GM21737 (cell line): ENCODE measurements at regions not wholly inside any gene's neighbourhood (a gene's known extent, or its start where the extent isn't known, plus 50 kb on each side); places are given as distances from the start of the nearest gene placed in this dataset.

Experiments
- ATAC-seq: cut with Tn5 transposase; IDR thresholded peaks from one replicate; pipeline ENCODE4 v1.9.1; 2021; ENCODE audit warnings: mild to moderate bottlenecking, moderate library complexity; ENCODE audit not compliant: unreplicated experiment

GRCh38 chr11:131043251-131043650, 127.0 kb upstream of the SNX19 start:
- ATAC-seq = no peak

- ATAC-seq = no peak
Observed at GRCh38 chr11:131044851-131045250, 128.6 kb upstream of the SNX19 start.

- ATAC-seq = no peak
Observed at GRCh38 chr11:131052367-131052766, 136.1 kb upstream of the SNX19 start.

DNA sequence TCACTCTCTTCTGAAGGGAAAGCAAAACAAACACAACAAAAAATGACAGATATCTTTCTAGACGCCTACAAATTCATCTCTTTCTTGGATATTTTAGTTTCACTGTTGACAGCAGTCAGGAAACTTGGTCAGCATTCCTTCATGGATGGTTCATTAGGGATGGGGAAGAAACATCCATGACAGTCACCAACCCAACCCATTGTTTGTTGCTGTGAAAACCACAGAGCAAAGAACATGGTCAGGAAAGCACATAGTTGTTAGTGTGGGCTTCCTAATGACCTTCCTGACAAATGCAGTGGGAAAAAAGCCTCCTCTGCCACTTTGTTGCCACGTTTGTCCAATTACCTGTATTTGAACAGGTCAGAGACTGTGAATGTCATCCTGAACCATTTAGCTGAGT, 139.8 kb upstream of the SNX19 start:
- ATAC-seq = no peak

DNA sequence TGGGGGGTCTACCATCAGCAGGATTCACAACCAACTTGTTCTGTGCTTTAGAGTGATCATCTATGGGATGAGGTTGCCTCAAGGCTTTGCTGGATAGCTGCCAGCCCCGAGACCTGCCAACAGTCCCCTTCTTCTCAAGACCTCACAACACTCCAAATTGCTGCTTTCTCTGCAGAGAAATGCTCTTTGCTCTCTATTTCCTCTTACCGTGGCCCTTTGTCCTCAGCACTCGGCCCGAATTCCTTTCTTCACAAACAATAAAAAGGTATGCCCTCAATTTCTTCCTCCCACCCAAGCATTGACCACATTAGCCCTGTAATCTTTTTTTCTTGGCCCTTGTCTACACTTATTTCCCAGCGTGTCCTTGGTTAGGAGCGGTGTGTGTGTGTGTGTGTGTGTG, 147.4 kb upstream of the SNX19 start:
- no peak for ATAC-seq

DNA sequence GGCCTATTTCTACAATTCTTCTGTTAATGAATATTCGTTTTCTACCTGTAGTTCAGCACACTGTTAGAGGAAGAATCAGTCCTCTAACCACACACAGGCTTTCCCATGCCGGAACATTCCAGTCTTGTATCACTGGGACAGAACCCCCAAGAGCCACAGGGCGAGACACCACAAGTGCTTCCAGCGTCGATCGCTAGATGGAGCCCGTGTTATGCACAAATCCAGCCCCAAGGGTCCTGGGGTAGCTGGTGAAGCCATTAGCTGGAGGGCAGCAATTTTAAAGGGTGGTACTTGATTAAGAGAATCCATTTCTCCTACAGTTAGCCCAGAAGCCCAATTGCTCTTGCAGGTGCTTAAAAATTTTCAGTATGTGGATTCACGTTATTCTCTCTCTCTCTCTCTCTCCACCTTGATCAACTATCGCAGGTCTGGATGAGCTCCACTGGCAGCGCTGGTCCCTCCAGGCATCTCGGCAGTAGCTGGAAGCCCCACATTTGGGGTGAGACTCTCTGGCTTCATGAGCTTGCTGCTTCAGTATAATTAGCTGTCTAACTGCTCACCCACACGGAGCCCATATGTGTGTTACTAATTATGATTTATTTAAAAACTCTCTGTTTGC, 148.2 kb upstream of the SNX19 start:
- ATAC-seq = no peak

GRCh38 chr11:131065435-131066413, 149.4 kb upstream of the SNX19 start:
- ATAC-seq = no peak

DNA sequence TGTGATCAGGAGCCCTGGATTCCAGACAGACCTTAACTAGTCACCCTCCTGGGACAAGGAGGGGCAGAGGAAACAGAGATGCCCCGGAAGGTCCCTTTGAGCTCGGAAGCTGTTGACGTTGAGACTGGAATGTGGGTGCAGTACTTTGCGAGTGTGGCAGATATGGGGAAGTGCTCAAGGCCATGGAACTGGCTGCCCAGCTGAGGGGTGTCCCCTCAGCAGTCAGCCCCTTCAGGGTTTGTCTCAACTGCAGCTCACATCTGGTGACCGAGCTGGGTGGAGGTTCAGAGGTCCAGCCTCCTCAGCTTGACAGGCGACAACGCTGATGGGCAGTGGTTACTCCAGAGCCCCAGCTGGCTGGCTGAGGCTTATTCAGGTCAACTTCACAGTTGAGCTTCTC, 150.3 kb upstream of the SNX19 start:
- ATAC-seq = no peak

DNA sequence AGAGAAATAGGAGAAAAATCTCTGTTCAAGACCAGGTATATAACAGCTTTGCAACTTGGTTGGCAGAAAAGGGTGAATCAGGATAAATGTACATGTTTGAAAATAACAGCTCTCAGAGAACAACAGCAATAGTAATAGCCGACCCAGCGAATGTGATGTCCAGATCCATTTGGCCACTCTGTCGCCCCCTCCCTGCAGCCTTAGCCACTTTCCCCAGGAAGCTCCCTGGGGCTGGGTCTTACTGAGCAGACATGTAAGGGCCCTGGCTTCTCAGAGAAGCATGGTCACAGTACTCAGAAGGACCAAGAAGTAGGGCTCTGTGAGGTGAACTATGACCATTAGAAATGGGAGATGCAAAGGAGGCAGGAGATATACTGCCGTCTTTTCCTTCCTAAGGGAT, 154.1 kb upstream of the SNX19 start:
- ATAC-seq = no peak

DNA sequence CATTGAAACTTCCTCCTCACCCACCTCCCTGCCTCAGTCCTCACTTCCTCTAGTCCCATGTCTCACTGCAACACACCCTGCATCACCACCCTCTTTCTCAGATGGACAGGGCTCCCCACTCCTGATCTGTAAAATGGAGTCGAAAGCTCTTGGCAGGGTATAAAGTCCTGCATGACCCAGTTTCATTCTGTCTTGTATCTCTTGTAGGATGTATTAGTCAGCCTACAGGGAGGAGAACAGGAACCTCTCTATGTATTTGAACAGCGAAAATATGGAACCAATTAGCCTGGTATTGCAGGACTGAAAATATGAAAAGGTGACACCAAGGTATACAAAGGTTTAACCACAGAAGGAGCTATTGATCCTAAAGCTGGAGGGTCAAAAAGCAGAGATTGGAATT, 156.9 kb upstream of the SNX19 start:
- ATAC-seq = no peak

DNA sequence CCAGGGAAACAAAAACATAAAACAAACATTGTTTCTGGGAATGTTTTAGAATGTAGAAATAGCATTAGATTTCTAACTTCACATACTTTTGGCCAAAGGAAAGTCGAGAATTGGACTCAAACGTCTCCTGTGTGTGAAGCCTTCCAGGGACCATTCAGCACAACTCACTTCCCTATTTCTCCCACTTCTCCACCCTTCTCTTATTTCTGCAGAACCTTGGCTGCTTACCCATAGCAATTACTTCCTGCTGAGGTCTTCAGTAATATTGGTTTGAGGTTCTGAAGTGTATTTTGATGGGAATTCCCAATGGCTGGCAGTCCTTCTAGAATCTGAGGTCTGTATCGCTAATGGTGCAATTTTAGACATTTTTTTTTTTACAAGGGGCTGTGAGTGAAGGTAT, 158.3 kb upstream of the SNX19 start:
- ATAC-seq = no peak

GRCh38 chr11:131077340-131077739, 161.1 kb upstream of the SNX19 start:
- ATAC-seq = no peak

DNA sequence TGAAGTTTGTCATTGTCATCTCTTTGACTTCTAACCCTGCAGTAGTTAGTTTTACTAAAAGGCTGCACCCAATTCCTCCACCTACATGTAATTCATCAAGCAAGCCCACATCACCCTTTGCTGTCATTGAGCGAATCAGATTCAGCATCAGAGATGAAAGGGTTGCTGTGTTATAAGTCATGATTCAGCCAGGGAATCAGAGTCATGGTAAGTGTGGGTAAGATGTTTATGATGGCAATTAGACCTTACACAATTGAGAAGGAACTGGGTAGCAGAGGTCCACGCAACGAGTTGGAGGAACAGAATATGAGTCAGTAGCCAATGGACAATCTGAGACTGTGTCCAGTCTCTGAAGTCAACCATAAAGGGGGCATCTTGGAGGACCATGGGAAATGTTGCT, 162.8 kb upstream of the SNX19 start:
- no peak for ATAC-seq

DNA sequence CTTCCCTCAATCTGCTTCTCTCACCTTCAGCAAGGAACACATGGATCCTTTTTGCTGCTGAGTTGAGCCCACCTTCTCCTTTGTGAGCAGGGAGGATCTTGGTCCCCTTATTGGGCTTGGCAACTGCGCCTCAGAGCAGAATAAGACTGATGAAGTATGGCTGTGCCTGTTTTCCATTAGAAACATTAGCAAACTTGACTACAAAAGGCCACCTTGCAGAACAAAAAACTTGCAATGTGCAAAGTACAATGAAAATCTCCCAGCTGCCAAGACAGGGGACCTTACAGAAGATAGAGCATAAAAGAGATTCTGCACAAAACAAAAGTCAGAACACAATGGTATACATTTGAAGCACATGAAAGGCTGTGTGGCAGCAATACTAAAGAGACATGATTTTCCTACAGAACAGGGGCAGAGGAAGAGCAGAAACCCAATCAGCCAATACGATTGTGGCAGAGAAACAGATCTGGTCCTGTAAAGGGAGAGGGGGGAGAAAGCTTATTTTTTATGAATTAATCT, 173.5 kb upstream of the SNX19 start:
- no peak for ATAC-seq

DNA sequence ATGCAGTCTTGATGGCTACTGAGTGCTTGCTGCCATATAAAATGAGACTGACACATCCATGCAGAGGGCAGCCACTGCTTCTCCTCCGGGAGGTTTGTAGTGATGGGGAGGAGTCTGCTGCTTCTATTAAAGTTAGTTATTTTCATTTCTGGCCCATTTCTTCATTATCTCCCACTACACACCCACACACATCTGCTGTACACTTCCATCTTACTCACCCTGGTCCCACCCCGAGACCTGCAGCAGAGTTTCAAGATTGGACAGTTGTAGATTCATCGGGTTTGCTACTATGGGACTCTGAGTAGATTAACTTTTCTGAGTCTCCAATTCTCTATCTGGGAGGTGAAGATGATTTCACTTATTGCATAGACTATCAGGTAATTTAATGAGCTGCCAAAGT, 176.2 kb upstream of the SNX19 start:
- ATAC-seq = no peak

DNA sequence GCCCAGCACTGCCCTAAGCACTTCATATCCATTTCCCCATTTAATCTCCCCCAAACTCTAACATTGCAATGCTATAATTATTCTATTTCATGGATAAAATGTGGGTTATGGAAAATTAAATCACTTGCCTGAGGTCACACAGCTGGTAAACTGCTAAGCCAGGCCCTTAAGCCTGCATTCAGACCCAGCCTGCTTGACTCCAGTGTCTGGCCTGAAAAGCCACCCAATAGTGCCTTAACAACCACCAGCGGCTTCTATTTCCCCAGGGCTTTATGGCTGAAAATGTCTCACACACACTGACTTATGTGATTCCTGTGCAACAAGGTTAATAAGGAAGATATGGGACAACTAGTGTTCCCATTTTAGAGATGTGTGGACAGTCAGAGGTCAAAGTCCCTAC, 178.5 kb upstream of the SNX19 start:
- ATAC-seq = no peak

GRCh38 chr11:131095511-131096185, 179.4 kb upstream of the SNX19 start:
- no peak for ATAC-seq

GRCh38 chr11:131099013-131099412, 182.7 kb upstream of the SNX19 start:
- ATAC-seq = no peak

- ATAC-seq = no peak
Observed at GRCh38 chr11:131099746-131100145, 183.5 kb upstream of the SNX19 start.

DNA sequence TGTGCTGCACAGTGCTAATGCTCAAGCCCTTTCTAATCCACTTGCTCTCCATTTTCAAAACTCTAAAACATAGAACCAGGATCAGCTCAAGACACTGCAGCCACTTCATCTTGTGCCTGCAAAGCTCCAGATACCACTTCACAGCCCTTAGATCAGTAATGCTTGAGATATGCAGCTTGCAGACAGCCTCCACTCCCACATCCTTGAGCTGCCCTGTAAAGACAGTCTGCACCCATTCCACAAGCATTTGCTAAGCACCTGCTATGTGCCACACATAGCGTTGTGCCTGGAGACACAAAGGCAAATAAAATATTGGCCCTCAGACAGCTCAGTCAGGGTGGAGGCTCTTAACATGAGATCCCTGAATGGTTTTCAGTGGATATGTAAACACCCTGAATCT, 192.5 kb upstream of the SNX19 start:
- ATAC-seq = no peak

- no peak for ATAC-seq
Observed at GRCh38 chr11:131109257-131109656, 193.0 kb upstream of the SNX19 start.

DNA sequence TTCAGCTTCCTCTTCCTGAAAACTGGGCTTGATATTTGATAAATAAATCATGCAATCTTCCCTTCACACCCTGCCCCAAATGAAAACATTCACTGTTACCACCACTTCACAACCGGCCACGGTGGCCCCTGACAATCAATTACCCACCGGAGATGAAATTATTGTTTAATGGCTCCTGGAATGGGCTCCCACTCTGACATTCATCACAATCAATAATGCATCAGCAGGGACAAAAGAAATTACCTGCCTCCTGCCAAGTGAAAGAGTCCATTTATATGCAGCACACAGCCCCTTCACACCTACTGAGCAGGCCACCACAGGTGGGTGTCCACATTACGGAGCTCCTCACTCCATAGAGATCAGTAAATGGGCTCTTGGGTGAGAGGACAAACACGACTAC, 193.5 kb upstream of the SNX19 start:
- ATAC-seq = no peak
